ENCODE measurements at regions not wholly inside any gene's neighbourhood (a gene's known extent, or its start where the extent isn't known, plus 50 kb on each side); places are given as distances from the start of the nearest gene placed in this dataset.

- TF ChIP-seq SIN3A (IDR thresholded peaks at IDR 0.05; ENCODE audit: borderline replicate concordance, insufficient read depth, low read depth, low read length) = no peak
- no peak for TF ChIP-seq CTCF (IDR thresholded peaks at IDR 0.05)
- TF ChIP-seq, protein P1, sequence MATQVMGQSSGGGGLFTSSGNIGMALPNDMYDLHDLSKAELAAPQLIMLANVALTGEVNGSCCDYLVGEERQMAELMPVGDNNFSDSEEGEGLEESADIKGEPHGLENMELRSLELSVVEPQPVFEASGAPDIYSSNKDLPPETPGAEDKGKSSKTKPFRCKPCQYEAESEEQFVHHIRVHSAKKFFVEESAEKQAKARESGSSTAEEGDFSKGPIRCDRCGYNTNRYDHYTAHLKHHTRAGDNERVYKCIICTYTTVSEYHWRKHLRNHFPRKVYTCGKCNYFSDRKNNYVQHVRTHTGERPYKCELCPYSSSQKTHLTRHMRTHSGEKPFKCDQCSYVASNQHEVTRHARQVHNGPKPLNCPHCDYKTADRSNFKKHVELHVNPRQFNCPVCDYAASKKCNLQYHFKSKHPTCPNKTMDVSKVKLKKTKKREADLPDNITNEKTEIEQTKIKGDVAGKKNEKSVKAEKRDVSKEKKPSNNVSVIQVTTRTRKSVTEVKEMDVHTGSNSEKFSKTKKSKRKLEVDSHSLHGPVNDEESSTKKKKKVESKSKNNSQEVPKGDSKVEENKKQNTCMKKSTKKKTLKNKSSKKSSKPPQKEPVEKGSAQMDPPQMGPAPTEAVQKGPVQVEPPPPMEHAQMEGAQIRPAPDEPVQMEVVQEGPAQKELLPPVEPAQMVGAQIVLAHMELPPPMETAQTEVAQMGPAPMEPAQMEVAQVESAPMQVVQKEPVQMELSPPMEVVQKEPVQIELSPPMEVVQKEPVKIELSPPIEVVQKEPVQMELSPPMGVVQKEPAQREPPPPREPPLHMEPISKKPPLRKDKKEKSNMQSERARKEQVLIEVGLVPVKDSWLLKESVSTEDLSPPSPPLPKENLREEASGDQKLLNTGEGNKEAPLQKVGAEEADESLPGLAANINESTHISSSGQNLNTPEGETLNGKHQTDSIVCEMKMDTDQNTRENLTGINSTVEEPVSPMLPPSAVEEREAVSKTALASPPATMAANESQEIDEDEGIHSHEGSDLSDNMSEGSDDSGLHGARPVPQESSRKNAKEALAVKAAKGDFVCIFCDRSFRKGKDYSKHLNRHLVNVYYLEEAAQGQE (IDR thresholded peaks at IDR 0.05; ENCODE audit: insufficient read depth in 1 of 2, low read depth in 2 of 2, low read length in 1 of 2) = no peak
- TF ChIP-seq POLR2AphosphoS5 (IDR thresholded peaks at IDR 0.05; ENCODE audit: low read depth, low read length) = no peak
These were observed 75.7 kb downstream of the IRF8 start for GRCh38 chr16:85974428-85975375.

Measured in Panc1 (cell line).